ENCODE measurements at regions not wholly inside any gene's neighbourhood (a gene's known extent, or its start where the extent isn't known, plus 50 kb on each side); places are given as distances from the start of the nearest gene placed in this dataset.

DNA sequence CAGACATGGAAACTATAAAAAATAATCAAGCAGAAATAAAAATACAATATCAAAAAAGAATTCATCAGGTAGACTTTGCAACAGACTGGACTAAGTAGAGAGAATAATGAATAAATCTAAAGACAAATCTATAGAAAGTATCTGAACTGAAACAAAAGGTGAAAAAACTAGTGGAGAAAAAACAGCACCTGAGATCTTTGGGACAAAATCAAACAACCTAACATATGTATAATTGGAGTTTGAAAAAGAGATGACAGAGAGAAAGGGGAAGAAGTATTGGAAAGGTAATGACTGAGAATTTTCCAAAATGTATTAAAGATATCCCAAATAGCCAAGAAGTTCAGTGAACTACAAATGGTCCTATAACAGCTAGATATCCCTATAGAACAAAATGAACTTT is 245.4 kb downstream of the IPO8 start:
- no peak for TF ChIP-seq CTCF (IDR thresholded peaks at IDR 0.05)
- Mint-ChIP-seq H3K9me3 (ENCODE audit: unreplicated experiment) (peaks cover 28% of the 10 kb centered on the region), H3K27me3 (ENCODE audit: unreplicated experiment) (peaks cover 11% of the 10 kb centered on the region), H3K36me3 (ENCODE audit: unreplicated experiment) (no peaks in the 10 kb centered on the region), H3K4me3 (ENCODE audit: unreplicated experiment) (no peak overlapping the region), H3K27ac (ENCODE audit: unreplicated experiment) (no peak overlapping the region), H3K4me1 (ENCODE audit: unreplicated experiment) (no peaks in the 10 kb centered on the region)
- DNase-seq (ENCODE audit: extremely low spot score, unreplicated experiment), result no peak

GRCh38 chr12:30448038-30448437 is 247.6 kb downstream of the IPO8 start:
- Mint-ChIP-seq H3K27me3 (ENCODE audit: unreplicated experiment) (peaks cover 15% of the 10 kb centered on the region), H3K4me3 (ENCODE audit: unreplicated experiment) (no peak overlapping the region)

GRCh38 chr12:30447061-30447750 is 248.5 kb downstream of the IPO8 start:
- Mint-ChIP-seq H3K4me3 (ENCODE audit: unreplicated experiment) (no peak overlapping the region), H3K27ac (ENCODE audit: unreplicated experiment) (no peak overlapping the region), H3K4me1 (ENCODE audit: unreplicated experiment) (no peaks in the 10 kb centered on the region), H3K36me3 (ENCODE audit: unreplicated experiment) (no peaks in the 10 kb centered on the region), H3K27me3 (ENCODE audit: unreplicated experiment) (peaks cover 15% of the 10 kb centered on the region), H3K9me3 (ENCODE audit: unreplicated experiment) (peaks cover 28% of the 10 kb centered on the region)
- DNase-seq (ENCODE audit: extremely low spot score, unreplicated experiment), result no peak
- TF ChIP-seq CTCF (IDR thresholded peaks at IDR 0.05), result no peak

More at GRCh38 chr12:30448038-30448437, 247.6 kb downstream of the IPO8 start:
- no peak for DNase-seq (ENCODE audit: extremely low spot score, unreplicated experiment)
- H3K4me1 Mint-ChIP-seq (ENCODE audit: unreplicated experiment), result no peaks in the 10 kb centered on the region
- H3K9me3 Mint-ChIP-seq (ENCODE audit: unreplicated experiment), result peaks cover 28% of the 10 kb centered on the region
- no peak for TF ChIP-seq CTCF (IDR thresholded peaks at IDR 0.05)
- H3K36me3 Mint-ChIP-seq (ENCODE audit: unreplicated experiment), result no peaks in the 10 kb centered on the region
- no peak overlapping the region for H3K27ac Mint-ChIP-seq (ENCODE audit: unreplicated experiment)

DNA sequence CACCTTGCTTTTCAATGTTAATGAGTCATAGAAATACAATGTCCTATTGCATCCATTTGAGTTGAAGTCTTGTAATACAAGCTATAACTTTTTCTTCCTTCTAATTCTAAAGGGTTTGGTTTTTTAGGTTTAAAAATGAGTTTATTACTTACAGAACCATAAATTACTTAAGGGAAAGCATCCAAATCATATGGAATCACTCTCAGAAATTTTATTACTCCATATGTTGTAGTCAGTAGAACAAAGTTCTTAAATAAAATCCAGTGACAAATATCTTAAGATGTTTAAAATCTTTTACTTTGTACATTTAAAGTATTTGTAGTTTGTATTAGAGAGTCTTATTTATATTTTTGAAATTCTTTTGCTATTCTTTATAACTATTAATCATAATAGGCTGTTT is 253.2 kb downstream of the IPO8 start:
- no peak overlapping the region for H3K4me3 Mint-ChIP-seq (ENCODE audit: unreplicated experiment)
- DNase-seq (ENCODE audit: extremely low spot score, unreplicated experiment), result no peak
- no peaks in the 10 kb centered on the region for H3K36me3 Mint-ChIP-seq (ENCODE audit: unreplicated experiment)
- no peak for TF ChIP-seq CTCF (IDR thresholded peaks at IDR 0.05)
- H3K4me1 Mint-ChIP-seq (ENCODE audit: unreplicated experiment), result no peaks in the 10 kb centered on the region
- H3K9me3 Mint-ChIP-seq (ENCODE audit: unreplicated experiment), result no peaks in the 10 kb centered on the region
- no peak overlapping the region for H3K27ac Mint-ChIP-seq (ENCODE audit: unreplicated experiment)
- peaks cover 28% of the 10 kb centered on the region for H3K27me3 Mint-ChIP-seq (ENCODE audit: unreplicated experiment)

- no peak for DNase-seq (ENCODE audit: extremely low spot score, unreplicated experiment)
- Mint-ChIP-seq H3K27me3 (ENCODE audit: unreplicated experiment) (peaks cover 30% of the 10 kb centered on the region), H3K9me3 (ENCODE audit: unreplicated experiment) (no peaks in the 10 kb centered on the region), H3K36me3 (ENCODE audit: unreplicated experiment) (no peaks in the 10 kb centered on the region), H3K27ac (ENCODE audit: unreplicated experiment) (no peak overlapping the region), H3K4me1 (ENCODE audit: unreplicated experiment) (no peaks in the 10 kb centered on the region), H3K4me3 (ENCODE audit: unreplicated experiment) (no peak overlapping the region)
- peak; percentile 52 for TF ChIP-seq CTCF (IDR thresholded peaks at IDR 0.05)
Observed at GRCh38 chr12:30440826-30441602, 254.7 kb downstream of the IPO8 start.

Measured in osteocyte (in vitro differentiated cells).